DMS53 treated with DMSO at 0.1 percent for 48 hours (cell line): ENCODE measurements at regions not wholly inside any gene's neighbourhood (a gene's known extent, or its start where the extent isn't known, plus 50 kb on each side); places are given as distances from the start of the nearest gene placed in this dataset.
"Not testable (repeated sequence)": the region's sequence is repeated elsewhere in the genome, so short reads cannot be mapped to it uniquely, and the experiment has no call there.

Experiments
- DNase-seq: peaks from one replicate; lab custom pipeline; 2025; ENCODE audit not compliant: unreplicated experiment; lab: John Stamatoyannopoulos, UW

GRCh38 chr2:48183276-48183675 is 131.2 kb upstream of the FOXN2 start:
- no peak for DNase-seq

GRCh38 chr2:48183991-48184390 is 130.5 kb upstream of the FOXN2 start:
- no peak for DNase-seq

- no peak for DNase-seq
These were observed 127.0 kb upstream of the FOXN2 start for GRCh38 chr2:48187503-48187902.

GRCh38 chr2:48189552-48190228 is 124.8 kb upstream of the FOXN2 start:
- DNase-seq, result no peak

GRCh38 chr2:48190230-48190629 is 124.3 kb upstream of the FOXN2 start:
- DNase-seq, result no peak

GRCh38 chr2:48194641-48195040 is 119.8 kb upstream of the FOXN2 start:
- no peak for DNase-seq

GRCh38 chr2:48195169-48195568 is 119.3 kb upstream of the FOXN2 start:
- no peak for DNase-seq

GRCh38 chr2:48197618-48198017 is 116.9 kb upstream of the FOXN2 start:
- DNase-seq, result no peak

- DNase-seq, result no peak
These were observed 116.1 kb upstream of the FOXN2 start for GRCh38 chr2:48198371-48198770.

GRCh38 chr2:48199070-48199469 is 115.4 kb upstream of the FOXN2 start:
- no peak for DNase-seq

- DNase-seq, result no peak
These were observed 113.7 kb upstream of the FOXN2 start for GRCh38 chr2:48200620-48201293.

- not testable (repeated sequence) for DNase-seq
These were observed 113.0 kb upstream of the FOXN2 start for GRCh38 chr2:48201435-48201834.

- DNase-seq, result no peak
These were observed 111.4 kb upstream of the FOXN2 start for GRCh38 chr2:48202863-48203642.

- no peak for DNase-seq
These were observed 110.8 kb upstream of the FOXN2 start for GRCh38 chr2:48203668-48204067.

GRCh38 chr2:48204750-48205136 is 109.7 kb upstream of the FOXN2 start:
- no peak for DNase-seq

GRCh38 chr2:48205137-48205798 is 109.2 kb upstream of the FOXN2 start:
- DNase-seq, result no peak

GRCh38 chr2:48206056-48206656 is 108.3 kb upstream of the FOXN2 start:
- DNase-seq, result not testable (repeated sequence)

GRCh38 chr2:48207201-48207641 is 107.3 kb upstream of the FOXN2 start:
- DNase-seq, result no peak

GRCh38 chr2:48207851-48208250 is 106.6 kb upstream of the FOXN2 start:
- no peak for DNase-seq

GRCh38 chr2:48209214-48209885 is 105.1 kb upstream of the FOXN2 start:
- DNase-seq, result no peak
